HL-60 (cell line): ENCODE measurements at regions not wholly inside any gene's neighbourhood (a gene's known extent, or its start where the extent isn't known, plus 50 kb on each side); places are given as distances from the start of the nearest gene placed in this dataset.

ENCODE experiments used
- DNase-seq, 2 experiments: peaks; one replicate each; pipeline ENCODE4 v3.0.0-alpha.2; 2010 to 2020; ENCODE audit warnings: low read depth in 1 of 2, low spot score in 1 of 2
- H3K27ac ChIP-seq: fragments of 250-450 bp; sonication (Bioruptor Pico); replicated peaks from 2 replicates; pipeline ENCODE4 v1.5.1; 2020; ENCODE audit warnings: mild to moderate bottlenecking, moderate library complexity
- H3K27me3 ChIP-seq: fragments of 250-450 bp; sonication (Bioruptor Pico); 2 replicates; pipeline ENCODE4 v1.5.1; 2021; ENCODE audit warnings: mild to moderate bottlenecking, moderate library complexity; ENCODE audit not compliant: insufficient read depth, poor library complexity, severe bottlenecking
- H3K4me3 ChIP-seq: replicated peaks from 2 replicates; pipeline ENCODE4 v1.5.1; 2011; ENCODE audit warnings: mild to moderate bottlenecking, control low read depth, low read length; ENCODE audit not compliant: insufficient read depth
- CTCF ChIP-seq: IDR thresholded peaks from one replicate; pipeline ENCODE4 v1.5.1; 2011; ENCODE audit warnings: low read length, control low read depth, inconsistent platforms; ENCODE audit not compliant: insufficient read depth
- GABPA ChIP-seq: IDR thresholded peaks from 2 replicates; pipeline ENCODE4 v1.6.1; 2012; ENCODE audit warnings: low read depth
- POLR2AphosphoS5 ChIP-seq: IDR thresholded peaks from 2 replicates; pipeline ENCODE4 v1.6.1; 2012; ENCODE audit warnings: low read depth
- REST ChIP-seq: IDR thresholded peaks from 2 replicates; pipeline ENCODE4 v1.6.1; 2012; ENCODE audit warnings: low read depth; ENCODE audit not compliant: insufficient replicate concordance
- SPI1 ChIP-seq: IDR thresholded peaks from 2 replicates; pipeline ENCODE4 v1.6.1; 2012; ENCODE audit warnings: low read depth, mild to moderate bottlenecking, borderline replicate concordance

- DNase-seq, result no peak
- H3K27ac ChIP-seq, result no peak overlapping the region
- H3K27me3 ChIP-seq, result no peaks in the 10 kb centered on the region
- no peak overlapping the region for H3K4me3 ChIP-seq
- TF ChIP-seq CTCF, result no peak
- no peak for TF ChIP-seq GABPA
Measured at GRCh38 chr7:22591271-22591670, 91.3 kb upstream of the STEAP1B start.

- no peak overlapping the region for H3K27ac ChIP-seq
- no peak overlapping the region for H3K4me3 ChIP-seq
- no peak for DNase-seq
- H3K27me3 ChIP-seq, result no peaks in the 10 kb centered on the region
- no peak for TF ChIP-seq GABPA
- no peak for TF ChIP-seq CTCF
- TF ChIP-seq REST, result no peak
- TF ChIP-seq POLR2AphosphoS5, result no peak
- TF ChIP-seq SPI1, result no peak
Measured at GRCh38 chr7:22589641-22590201, 89.7 kb upstream of the STEAP1B start.

GRCh38 chr7:22588351-22588750 lies 88.4 kb upstream of the STEAP1B start:
- TF ChIP-seq SPI1 (no peak), REST (no peak), GABPA (no peak), POLR2AphosphoS5 (no peak), CTCF (no peak)
- Histone ChIP-seq H3K27ac (no peak overlapping the region), H3K4me3 (no peak overlapping the region), H3K27me3 (no peaks in the 10 kb centered on the region)
- DNase-seq, result no peak

GRCh38 chr7:22587322-22587721 lies 87.3 kb upstream of the STEAP1B start:
- DNase-seq, result peak in 1 of 2 experiments; percentile 45
- Histone ChIP-seq H3K27me3 (no peaks in the 10 kb centered on the region), H3K27ac (no peak overlapping the region), H3K4me3 (no peak overlapping the region)
- TF ChIP-seq SPI1 (peak; percentile 37; the same call in 1 of the 2 replicates), GABPA (peak; percentile 46; the same call in 1 of the 2 replicates), POLR2AphosphoS5 (peak; percentile 62; the same call in 1 of the 2 replicates), CTCF (no peak)
